Activated T-helper 2 cell treated with anti-CD3 and anti-CD28 coated beads, Interferon-gamma antibody, Interleukin-2, Interleukin-4, amounts not matched to agents 10 μg/mL and 5 μg/mL and 100 μg/mL, durations not matched to agents 14 hours and 24 hours and 36 hours (primary cell): ENCODE measurements at regions not wholly inside any gene's neighbourhood (a gene's known extent, or its start where the extent isn't known, plus 50 kb on each side); places are given as distances from the start of the nearest gene placed in this dataset.
"Not testable (repeated sequence)": the region's sequence is repeated elsewhere in the genome, so short reads cannot be mapped to it uniquely, and the experiment has no call there.

Experiments
- DNase-seq: peaks from one replicate; pipeline ENCODE4 v3.0.0; 2021; ENCODE audit warnings: low spot score
- H3K27ac Mint-ChIP-seq: one replicate; pipeline ENCODE4 v1.8.0; 2021; ENCODE audit warnings: mixed read lengths
- H3K27me3 Mint-ChIP-seq: one replicate; pipeline ENCODE4 v1.8.0; 2021; ENCODE audit warnings: low read depth, mixed read lengths
- H3K36me3 Mint-ChIP-seq: one replicate; pipeline ENCODE4 v1.8.0; 2021; ENCODE audit warnings: low read depth, mixed read lengths
- H3K4me1 Mint-ChIP-seq: one replicate; pipeline ENCODE4 v1.8.0; 2021; ENCODE audit warnings: low read depth, mixed read lengths
- H3K4me3 Mint-ChIP-seq: one replicate; pipeline ENCODE4 v1.8.0; 2021; ENCODE audit warnings: low read depth, mild to moderate bottlenecking, moderate library complexity, mixed read lengths
- H3K9me3 Mint-ChIP-seq: one replicate; pipeline ENCODE4 v1.8.0; 2021; ENCODE audit warnings: mixed read lengths
- intact Hi-C: fragments of 100-400 bp; cut with micrococcal nuclease; formaldehyde crosslinking; loops from one replicate; pipeline ENCODE4 v1.15.1; 2023

- Mint-ChIP-seq H3K27ac (no peak overlapping the region), H3K9me3 (peaks cover 4% of the 10 kb centered on the region), H3K36me3 (no peaks in the 10 kb centered on the region), H3K4me1 (no peaks in the 10 kb centered on the region), H3K4me3 (no peak overlapping the region), H3K27me3 (no peaks in the 10 kb centered on the region)
- DNase-seq = no peak
- intact Hi-C loops = no loop called here
Measured at GRCh38 chr10:35949811-35950211, 307.7 kb upstream of the FZD8 start.

- H3K4me3 Mint-ChIP-seq = no peak overlapping the region
- intact Hi-C loops = no loop called here
- H3K9me3 Mint-ChIP-seq = peaks cover 9% of the 10 kb centered on the region
Measured at GRCh38 chr10:35946556-35946955, 304.5 kb upstream of the FZD8 start.

GRCh38 chr10:35942057-35942456, 300.0 kb upstream of the FZD8 start:
- intact Hi-C loops = no loop called here
- Mint-ChIP-seq H3K4me3 (no peak overlapping the region), H3K9me3 (peaks cover 18% of the 10 kb centered on the region), H3K27me3 (no peaks in the 10 kb centered on the region), H3K27ac (no peak overlapping the region), H3K36me3 (no peaks in the 10 kb centered on the region), H3K4me1 (no peaks in the 10 kb centered on the region)
- DNase-seq = no peak

More at GRCh38 chr10:35946556-35946955, 304.5 kb upstream of the FZD8 start:
- no peaks in the 10 kb centered on the region for H3K4me1 Mint-ChIP-seq
- DNase-seq = no peak
- H3K27me3 Mint-ChIP-seq = no peaks in the 10 kb centered on the region
- H3K36me3 Mint-ChIP-seq = no peaks in the 10 kb centered on the region
- H3K27ac Mint-ChIP-seq = no peak overlapping the region

DNA sequence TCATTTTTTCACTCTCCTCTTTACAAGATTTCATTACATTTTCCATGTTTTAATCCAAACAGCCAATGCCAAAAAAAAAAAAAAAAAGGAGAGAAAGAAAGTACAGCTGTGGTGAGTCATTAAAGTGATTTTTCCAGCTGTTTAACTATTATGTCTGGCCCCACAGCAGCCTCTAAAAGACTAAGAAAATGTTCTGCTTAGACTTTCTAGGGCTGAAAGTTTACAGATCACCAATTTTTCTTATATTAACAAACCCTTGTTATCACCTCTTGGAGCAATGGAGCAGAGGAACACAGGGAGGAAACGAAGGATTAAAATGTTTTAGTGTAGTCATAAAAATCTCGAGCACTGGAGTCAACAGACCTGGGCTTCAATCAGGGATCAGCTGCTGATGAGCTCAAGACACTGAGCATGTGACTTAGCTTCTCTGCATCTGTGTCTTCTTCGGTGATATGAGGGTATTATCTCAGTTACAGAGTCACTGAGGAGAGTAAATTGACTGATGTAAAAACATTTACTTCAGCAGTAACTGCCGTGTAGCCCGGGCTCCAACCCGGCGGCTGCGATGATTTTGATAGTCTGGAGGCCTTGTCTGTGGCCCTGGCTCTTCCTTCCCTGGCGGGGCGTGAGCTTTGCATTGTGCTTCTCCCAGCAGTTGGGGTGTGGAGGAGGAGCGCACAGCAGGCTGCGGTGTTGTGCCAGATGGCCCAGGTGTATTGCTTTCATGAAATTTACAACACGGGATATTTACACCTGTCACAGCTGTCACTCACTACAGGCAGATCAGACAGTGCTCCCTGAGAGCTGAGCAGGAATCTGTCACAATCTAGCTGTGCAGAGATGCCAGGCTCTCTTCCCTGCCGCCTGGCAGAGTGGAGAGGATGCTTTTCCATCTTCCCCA, 298.3 kb upstream of the FZD8 start:
- Mint-ChIP-seq H3K4me1 (no peaks in the 10 kb centered on the region), H3K27me3 (no peaks in the 10 kb centered on the region), H3K27ac (no peak overlapping the region), H3K36me3 (no peaks in the 10 kb centered on the region), H3K9me3 (peaks cover 14% of the 10 kb centered on the region), H3K4me3 (no peak overlapping the region)
- no peak for DNase-seq
- intact Hi-C loops = no loop called here

DNA sequence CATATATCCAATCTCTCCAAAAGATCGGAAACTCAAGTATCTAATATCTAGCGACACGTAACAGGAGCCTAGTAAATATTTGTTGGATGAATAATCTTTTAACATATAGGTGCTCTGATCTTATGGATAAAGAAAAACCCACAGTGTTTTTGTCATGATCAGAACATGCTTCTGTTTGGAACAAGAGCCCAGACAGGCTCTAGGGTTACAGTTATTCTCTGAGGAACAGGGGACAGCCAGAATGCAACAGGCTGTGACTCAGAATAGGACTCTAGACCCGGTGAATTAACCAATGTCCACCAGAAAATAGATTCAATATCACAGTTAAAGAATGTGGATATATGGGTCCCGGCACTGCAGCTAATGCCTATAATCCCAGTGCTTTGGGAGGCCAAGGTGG, 296.1 kb upstream of the FZD8 start:
- Mint-ChIP-seq H3K9me3 (peaks cover 9% of the 10 kb centered on the region), H3K27ac (no peak overlapping the region), H3K4me3 (no peak overlapping the region), H3K4me1 (no peaks in the 10 kb centered on the region), H3K27me3 (no peaks in the 10 kb centered on the region), H3K36me3 (no peaks in the 10 kb centered on the region)
- intact Hi-C loops = no loop called here
- no peak for DNase-seq

DNA sequence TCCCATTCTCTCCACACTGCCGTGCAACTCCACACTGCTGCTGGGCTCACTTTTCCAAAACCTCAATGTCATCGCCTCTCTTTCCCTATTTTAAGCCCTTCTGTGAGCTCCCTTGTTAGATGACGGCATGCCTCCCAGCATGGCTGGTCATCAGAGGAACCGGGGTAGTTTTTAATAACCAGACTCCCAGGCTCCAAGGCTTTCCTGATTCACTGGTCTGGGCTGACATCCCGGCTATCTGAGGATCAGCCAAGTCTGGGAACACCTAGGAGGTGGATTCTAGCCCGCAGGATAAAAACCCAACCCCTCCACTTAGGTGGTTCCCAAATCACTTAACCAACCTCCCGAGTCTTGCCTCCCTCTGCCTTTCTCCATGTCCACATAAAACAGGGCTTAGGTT, 295.4 kb upstream of the FZD8 start:
- intact Hi-C loops = no loop called here
- H3K4me3 Mint-ChIP-seq = no peak overlapping the region

GRCh38 chr10:35934642-35934995, 292.5 kb upstream of the FZD8 start:
- peaks cover 9% of the 10 kb centered on the region for H3K9me3 Mint-ChIP-seq
- no peaks in the 10 kb centered on the region for H3K27me3 Mint-ChIP-seq
- no peaks in the 10 kb centered on the region for H3K36me3 Mint-ChIP-seq
- no peak overlapping the region for H3K27ac Mint-ChIP-seq
- H3K4me3 Mint-ChIP-seq = no peak overlapping the region
- DNase-seq = no peak
- intact Hi-C loops = no loop called here
- no peaks in the 10 kb centered on the region for H3K4me1 Mint-ChIP-seq

More for the DNA sequence above, 295.4 kb upstream of the FZD8 start:
- H3K4me1 Mint-ChIP-seq = no peaks in the 10 kb centered on the region
- H3K36me3 Mint-ChIP-seq = no peaks in the 10 kb centered on the region
- DNase-seq = no peak
- no peak overlapping the region for H3K27ac Mint-ChIP-seq
- peaks cover 9% of the 10 kb centered on the region for H3K9me3 Mint-ChIP-seq
- H3K27me3 Mint-ChIP-seq = no peaks in the 10 kb centered on the region

DNA sequence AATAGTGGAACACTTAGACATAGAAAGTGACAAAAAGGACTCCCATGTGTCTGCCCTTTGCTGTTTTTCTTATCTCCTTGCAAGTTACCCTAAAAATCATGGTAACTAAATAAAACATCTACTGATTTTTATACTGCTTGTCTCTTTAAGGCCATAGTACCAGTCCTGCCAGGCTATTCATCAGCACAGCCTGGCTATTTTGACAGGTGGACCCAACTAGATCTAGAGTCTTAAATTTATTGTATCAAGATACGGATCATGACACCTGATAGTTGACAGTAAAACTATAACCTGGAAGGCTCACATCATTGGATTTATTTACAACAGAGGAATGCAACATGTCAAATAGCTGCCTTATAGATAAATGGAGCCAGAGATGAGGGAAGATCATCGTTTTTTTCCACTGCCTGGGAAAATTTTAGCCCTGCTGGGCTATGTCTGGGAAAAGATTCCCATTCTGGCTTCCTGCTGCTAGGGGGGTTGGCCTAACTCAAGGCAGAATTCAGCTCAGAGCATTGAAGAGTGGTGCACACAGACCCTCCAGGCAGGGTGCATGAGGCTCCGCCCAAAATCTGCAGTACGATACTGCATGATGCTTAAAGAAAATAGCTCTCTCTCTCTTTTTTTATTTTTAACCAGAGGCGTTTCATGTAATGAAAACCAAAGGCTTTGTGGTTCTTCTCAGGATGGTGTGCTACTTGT, 292.0 kb upstream of the FZD8 start:
- no peak overlapping the region for H3K27ac Mint-ChIP-seq
- no peak for DNase-seq

GRCh38 chr10:35933491-35933890, 291.4 kb upstream of the FZD8 start:
- Mint-ChIP-seq H3K9me3 (peaks cover 9% of the 10 kb centered on the region), H3K27ac (no peak overlapping the region), H3K27me3 (no peaks in the 10 kb centered on the region), H3K4me3 (no peak overlapping the region), H3K36me3 (no peaks in the 10 kb centered on the region), H3K4me1 (no peaks in the 10 kb centered on the region)
- intact Hi-C loops = no loop called here
- DNase-seq = no peak

More for the DNA sequence above, 292.0 kb upstream of the FZD8 start:
- Mint-ChIP-seq H3K9me3 (peaks cover 9% of the 10 kb centered on the region), H3K36me3 (no peaks in the 10 kb centered on the region), H3K4me3 (no peak overlapping the region), H3K27me3 (no peaks in the 10 kb centered on the region), H3K4me1 (no peaks in the 10 kb centered on the region)
- intact Hi-C loops = no loop called here

DNA sequence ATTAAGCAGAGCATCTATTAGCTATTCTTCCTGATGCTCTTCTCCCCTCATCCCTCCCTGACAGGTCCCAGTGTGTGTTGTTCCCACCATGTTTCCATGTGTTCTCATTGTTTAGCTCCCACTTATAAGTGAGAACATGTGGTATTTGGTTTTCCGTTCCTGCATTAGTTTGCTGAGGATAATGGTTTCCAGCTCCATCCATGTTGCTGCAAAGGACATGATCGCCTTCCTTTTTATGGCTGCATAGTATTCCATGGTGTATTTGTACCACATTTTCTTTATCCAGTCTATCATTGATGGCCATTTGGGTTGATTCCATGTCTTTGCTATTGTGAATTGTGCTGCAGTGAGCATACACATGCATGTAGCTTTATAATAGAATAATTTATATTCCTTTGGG, 287.9 kb upstream of the FZD8 start:
- H3K9me3 Mint-ChIP-seq, H3K27ac Mint-ChIP-seq, H3K27me3 Mint-ChIP-seq, H3K4me1 Mint-ChIP-seq, DNase-seq, intact Hi-C loops, H3K36me3 Mint-ChIP-seq, H3K4me3 Mint-ChIP-seq: not testable (repeated sequence)

GRCh38 chr10:35928748-35929147, 286.7 kb upstream of the FZD8 start:
- Mint-ChIP-seq H3K9me3 (no peaks in the 10 kb centered on the region), H3K27ac (no peak overlapping the region), H3K36me3 (no peaks in the 10 kb centered on the region), H3K27me3 (no peaks in the 10 kb centered on the region), H3K4me1 (no peaks in the 10 kb centered on the region), H3K4me3 (no peak overlapping the region)
- DNase-seq = no peak
- intact Hi-C loops = no loop called here

GRCh38 chr10:35927990-35928488, 285.9 kb upstream of the FZD8 start:
- Mint-ChIP-seq H3K4me3 (no peak overlapping the region), H3K27ac (no peak overlapping the region), H3K9me3 (no peaks in the 10 kb centered on the region), H3K27me3 (no peaks in the 10 kb centered on the region), H3K36me3 (no peaks in the 10 kb centered on the region), H3K4me1 (no peaks in the 10 kb centered on the region)
- DNase-seq = no peak
- intact Hi-C loops = no loop called here

GRCh38 chr10:35927341-35927740, 285.2 kb upstream of the FZD8 start:
- Mint-ChIP-seq H3K4me1 (no peaks in the 10 kb centered on the region), H3K4me3 (no peak overlapping the region), H3K27me3 (no peaks in the 10 kb centered on the region), H3K27ac (no peak overlapping the region), H3K9me3 (no peaks in the 10 kb centered on the region), H3K36me3 (no peaks in the 10 kb centered on the region)
- DNase-seq = no peak
- intact Hi-C loops = no loop called here
